PC-3 (cell line): ENCODE measurements at regions not wholly inside any gene's neighbourhood (a gene's known extent, or its start where the extent isn't known, plus 50 kb on each side); places are given as distances from the start of the nearest gene placed in this dataset.

Source experiments
- ATAC-seq: fragments of 200-7000 bp; cut with Tn5 transposase; 2 replicates; pipeline ENCODE4 v1.9.1; 2020; ENCODE audit warnings: mild to moderate bottlenecking, moderate library complexity
- BruUV-seq: library from RNA; stranded (reverse); fragments of 400-500 nt; replicated peaks from 2 replicates; lab custom pipeline; 2021; lab: Mats Ljungman, UMichigan
- CTCF ChIA-PET: fragments of 300-600 bp; sonication (Branson Sonifier 250); formaldehyde crosslinking; loops from one replicate; lab custom pipeline; 2022; ENCODE audit warnings: antibody characterized with exemption; lab: Charles Lee
- POLR2A ChIA-PET: fragments of 300-600 bp; sonication (Branson Sonifier 250); formaldehyde crosslinking; loops from one replicate; lab custom pipeline; 2022; ENCODE audit warnings: antibody characterized with exemption; ENCODE audit not compliant: unreplicated experiment; lab: Charles Lee
- DNase-seq: peaks from one replicate; pipeline ENCODE4 v3.0.0-alpha.2; 2015
- H2AFZ ChIP-seq: fragments of 300-600 bp; sonication (generic); 2 replicates; pipeline ENCODE4 v1.6.0; 2016; ENCODE audit warnings: antibody characterized with exemption, low read length
- H3F3A ChIP-seq: fragments of 300-600 bp; sonication (generic); one replicate; pipeline ENCODE4 v1.6.0; 2017; ENCODE audit warnings: antibody characterized with exemption, low read length, control low read depth, mild to moderate bottlenecking; ENCODE audit not compliant: unreplicated experiment
- H3K27ac ChIP-seq: fragments of 300-600 bp; sonication (generic); 2 replicates; pipeline ENCODE4 v1.5.1; 2016; ENCODE audit warnings: mild to moderate bottlenecking, low read length
- H3K27me3 ChIP-seq: fragments of 300-600 bp; sonication (generic); 2 replicates; pipeline ENCODE4 v1.6.1; 2016; ENCODE audit warnings: low read length, mixed read lengths
- H3K36me3 ChIP-seq: fragments of 300-600 bp; sonication (generic); 2 replicates; pipeline ENCODE4 v1.6.1; 2016; ENCODE audit warnings: low read depth, mixed run types, low read length, mixed read lengths
- H3K4me1 ChIP-seq: fragments of 300-600 bp; sonication (generic); 2 replicates; pipeline ENCODE4 v1.5.1; 2016; ENCODE audit warnings: low read length; ENCODE audit not compliant: insufficient read depth
- H3K4me2 ChIP-seq: fragments of 300-600 bp; sonication (generic); 2 replicates; pipeline ENCODE4 v1.6.0; 2016; ENCODE audit warnings: low read length
- H3K4me3 ChIP-seq: fragments of 300-600 bp; sonication (generic); 2 replicates; pipeline ENCODE4 v1.5.1; 2016; ENCODE audit warnings: mild to moderate bottlenecking, low read length, mixed read lengths
- H3K79me2 ChIP-seq: fragments of 300-600 bp; sonication (generic); 2 replicates; pipeline ENCODE4 v1.6.1; 2017; ENCODE audit warnings: low read length, mixed read lengths
- H3K9ac ChIP-seq: fragments of 300-600 bp; sonication (generic); 2 replicates; pipeline ENCODE4 v1.6.0; 2016; ENCODE audit warnings: mild to moderate bottlenecking, low read length
- H3K9me2 ChIP-seq: fragments of 300-600 bp; sonication (generic); replicated peaks from 2 replicates; pipeline ENCODE4 v1.6.1; 2016; ENCODE audit warnings: mixed run types, low read length, mixed read lengths
- H3K9me3 ChIP-seq: fragments of 300-600 bp; sonication (generic); 2 replicates; pipeline ENCODE4 v1.6.1; 2016; ENCODE audit warnings: low read length, mixed read lengths
- H4K20me1 ChIP-seq: fragments of 300-600 bp; sonication (generic); 2 replicates; pipeline ENCODE4 v1.6.1; 2016; ENCODE audit warnings: low read length, mixed read lengths
- EZH2 ChIP-seq: fragments of 300-600 bp; sonication (generic); IDR thresholded peaks from one replicate; pipeline ENCODE4 v1.6.1; 2017; ENCODE audit warnings: antibody characterized with exemption, mild to moderate bottlenecking, low read length; ENCODE audit not compliant: unreplicated experiment
- EZH2phosphoT487 ChIP-seq: fragments of 300-600 bp; sonication (generic); IDR thresholded peaks from 2 replicates; pipeline ENCODE4 v1.6.1; 2018; ENCODE audit warnings: mild to moderate bottlenecking, antibody characterized with exemption, low read length, borderline replicate concordance
- intact Hi-C: fragments of 100-400 bp; cut with micrococcal nuclease; formaldehyde crosslinking; loops from 2 replicates; pipeline ENCODE4 v1.9.0; 2023
- TF ChIP-seq, protein P1 (sequence below): fragments of 300-600 bp; sonication (generic); conservative IDR thresholded peaks from 2 replicates; pipeline ENCODE4 v1.5.1; 2017; ENCODE audit warnings: antibody characterized with exemption, low read depth, mild to moderate bottlenecking, low read length

DNA sequence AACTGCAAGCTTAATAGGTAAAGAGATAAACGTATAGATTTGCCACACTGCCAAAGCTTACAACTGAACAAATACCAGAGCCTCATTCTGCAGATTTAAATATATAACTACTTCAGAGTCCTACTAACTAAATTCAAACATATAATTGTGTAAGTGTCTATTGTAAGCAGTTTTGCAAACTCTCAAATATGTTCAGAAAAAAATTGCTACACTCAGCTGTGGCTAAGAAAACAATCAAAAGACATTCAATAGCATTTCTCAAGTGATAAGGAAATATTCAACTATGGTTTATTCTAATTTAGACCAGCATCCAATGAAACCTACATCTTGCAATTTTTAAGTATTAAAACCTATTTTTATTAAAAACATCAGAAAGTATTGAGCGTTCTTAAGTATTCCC, 202.4 kb downstream of the KCTD12 start:
- H3K9me2 ChIP-seq, result no peaks in the 10 kb centered on the region
- no peak overlapping the region for H3K27ac ChIP-seq
- CTCF ChIA-PET, result interaction anchor here (0.5 kb wide), 1 partner anchor 52 kb away, joined by 4 read pairs; no protein-coding TSS in a partner anchor
- H3K9me3 ChIP-seq, result no peaks in the 10 kb centered on the region
- intact Hi-C loops, result no loop called here
- no peak for TF ChIP-seq EZH2
- no peak overlapping the region for H3K4me2 ChIP-seq
- H3K27me3 ChIP-seq, result peaks cover 41% of the 10 kb centered on the region
- no peak overlapping the region for H2AFZ ChIP-seq
- no peaks in the 10 kb centered on the region for H3F3A ChIP-seq
- DNase-seq (no peak), ATAC-seq (no peak)
- H3K36me3 ChIP-seq, result no peaks in the 10 kb centered on the region
- POLR2A ChIA-PET, result no interaction called here
- no TSS peak for BruUV-seq
- H3K9ac ChIP-seq, result no peak overlapping the region
- H3K4me3 ChIP-seq, result no peak overlapping the region
- H3K4me1 ChIP-seq, result no peaks in the 10 kb centered on the region
- no peaks in the 10 kb centered on the region for H3K79me2 ChIP-seq
- no peaks in the 10 kb centered on the region for H4K20me1 ChIP-seq

DNA sequence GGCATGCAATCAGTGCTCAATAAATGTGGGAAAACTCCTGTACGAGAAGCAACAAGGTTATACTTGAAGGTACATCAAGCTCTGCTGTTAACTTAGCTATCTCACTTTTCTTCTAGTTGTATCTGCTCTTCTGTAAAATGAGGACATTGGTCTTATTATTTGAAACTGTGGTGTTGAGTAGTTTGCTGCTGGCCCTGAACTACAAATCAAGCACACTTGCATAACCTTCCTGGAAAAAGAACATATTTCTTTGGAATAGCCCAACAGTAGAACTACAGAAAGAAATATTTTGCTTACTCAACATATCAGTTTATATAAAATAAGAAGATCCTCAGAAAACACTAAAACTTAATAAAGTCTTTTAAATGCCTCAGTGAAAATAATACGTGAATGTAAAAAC, 203.0 kb downstream of the KCTD12 start:
- DNase-seq, result no peak
- intact Hi-C loops, result no loop called here

DNA sequence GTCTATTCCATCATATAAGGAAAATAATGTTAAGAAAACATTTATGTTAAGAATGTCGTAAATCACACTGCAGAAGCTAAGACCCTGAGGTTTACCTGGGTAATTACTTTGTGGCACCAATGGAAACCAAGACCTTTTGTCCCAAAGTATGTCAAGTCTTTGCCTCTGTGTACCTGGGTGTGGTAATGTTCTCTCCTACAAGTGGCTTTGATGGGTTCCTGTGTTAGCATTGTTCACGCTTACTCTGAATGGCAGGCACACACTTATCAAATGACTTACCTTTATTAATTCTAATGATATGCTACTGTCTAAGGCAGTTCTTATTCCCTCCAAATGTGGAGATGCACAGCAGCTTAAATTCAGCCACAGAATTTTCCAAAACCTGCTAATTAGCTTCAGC, 206.1 kb downstream of the KCTD12 start:
- Histone ChIP-seq H3K79me2 (no peaks in the 10 kb centered on the region), H3K4me1 (no peaks in the 10 kb centered on the region), H3F3A (no peaks in the 10 kb centered on the region), H2AFZ (no peak overlapping the region), H3K9me3 (no peaks in the 10 kb centered on the region), H3K9me2 (no peaks in the 10 kb centered on the region), H3K4me3 (no peak overlapping the region), H3K4me2 (no peak overlapping the region), H3K36me3 (no peaks in the 10 kb centered on the region), H3K9ac (no peak overlapping the region), H3K27ac (no peak overlapping the region), H4K20me1 (no peaks in the 10 kb centered on the region), H3K27me3 (peaks cover 21% of the 10 kb centered on the region)
- DNase-seq (no peak), ATAC-seq (no peak)
- CTCF ChIA-PET, result no interaction called here
- intact Hi-C loops, result no loop called here
- no TSS peak for BruUV-seq
- TF ChIP-seq, protein P1, sequence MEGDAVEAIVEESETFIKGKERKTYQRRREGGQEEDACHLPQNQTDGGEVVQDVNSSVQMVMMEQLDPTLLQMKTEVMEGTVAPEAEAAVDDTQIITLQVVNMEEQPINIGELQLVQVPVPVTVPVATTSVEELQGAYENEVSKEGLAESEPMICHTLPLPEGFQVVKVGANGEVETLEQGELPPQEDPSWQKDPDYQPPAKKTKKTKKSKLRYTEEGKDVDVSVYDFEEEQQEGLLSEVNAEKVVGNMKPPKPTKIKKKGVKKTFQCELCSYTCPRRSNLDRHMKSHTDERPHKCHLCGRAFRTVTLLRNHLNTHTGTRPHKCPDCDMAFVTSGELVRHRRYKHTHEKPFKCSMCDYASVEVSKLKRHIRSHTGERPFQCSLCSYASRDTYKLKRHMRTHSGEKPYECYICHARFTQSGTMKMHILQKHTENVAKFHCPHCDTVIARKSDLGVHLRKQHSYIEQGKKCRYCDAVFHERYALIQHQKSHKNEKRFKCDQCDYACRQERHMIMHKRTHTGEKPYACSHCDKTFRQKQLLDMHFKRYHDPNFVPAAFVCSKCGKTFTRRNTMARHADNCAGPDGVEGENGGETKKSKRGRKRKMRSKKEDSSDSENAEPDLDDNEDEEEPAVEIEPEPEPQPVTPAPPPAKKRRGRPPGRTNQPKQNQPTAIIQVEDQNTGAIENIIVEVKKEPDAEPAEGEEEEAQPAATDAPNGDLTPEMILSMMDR, result no peak
- no peak for TF ChIP-seq EZH2phosphoT487
- no peak for TF ChIP-seq EZH2
- POLR2A ChIA-PET, result no interaction called here

More for the DNA sequence above, 203.0 kb downstream of the KCTD12 start:
- Histone ChIP-seq H3K27me3 (peaks cover 37% of the 10 kb centered on the region), H3K36me3 (no peaks in the 10 kb centered on the region), H2AFZ (no peak overlapping the region), H3K9me3 (no peaks in the 10 kb centered on the region), H3K4me1 (no peaks in the 10 kb centered on the region), H3K79me2 (no peaks in the 10 kb centered on the region), H4K20me1 (no peaks in the 10 kb centered on the region), H3K4me3 (no peak overlapping the region), H3K27ac (no peak overlapping the region), H3K9ac (no peak overlapping the region), H3F3A (no peaks in the 10 kb centered on the region), H3K4me2 (no peak overlapping the region), H3K9me2 (no peaks in the 10 kb centered on the region)
- ATAC-seq, result no peak
- BruUV-seq, result no TSS peak
- ChIA-PET POLR2A (no interaction called here), CTCF (no interaction called here)
- TF ChIP-seq EZH2phosphoT487 (no peak), EZH2 (no peak)
- TF ChIP-seq, protein P1, result no peak
